ENCODE measurements at regions not wholly inside any gene's neighbourhood (a gene's known extent, or its start where the extent isn't known, plus 50 kb on each side); places are given as distances from the start of the nearest gene placed in this dataset.

DNA sequence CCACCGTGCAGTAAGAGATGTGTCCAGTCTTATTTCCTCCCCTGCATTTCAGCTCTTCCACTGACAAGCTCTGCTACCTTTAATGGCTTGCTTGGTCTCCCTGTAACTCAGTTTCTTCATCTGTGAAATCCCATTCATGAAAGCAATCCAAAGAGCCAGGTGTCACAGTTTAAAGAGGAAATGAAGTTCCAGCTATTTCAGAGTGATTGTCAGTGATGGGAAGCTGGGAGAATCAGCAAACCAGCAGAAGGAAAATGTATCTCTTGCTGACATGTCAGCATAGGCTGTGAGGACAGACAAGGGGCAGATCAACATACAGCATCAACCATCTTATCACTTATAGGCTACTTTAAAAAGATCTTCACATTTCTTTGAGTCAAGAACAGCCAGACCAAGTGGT lies 445.3 kb downstream of the ADRA2A start:
- no TSS peak for BruUV-seq (replicated peaks)
- CTCF ChIA-PET = no interaction called here
- no peaks in the 10 kb centered on the region for H3K4me1 ChIP-seq (replicated peaks; ENCODE audit: insufficient read depth)
- no peaks in the 10 kb centered on the region for H3K79me2 ChIP-seq (ENCODE audit: low read depth)
- no peak overlapping the region for H3K27ac ChIP-seq
- H3K4me2 ChIP-seq = no peak overlapping the region
- no peaks in the 10 kb centered on the region for H4K20me1 ChIP-seq (ENCODE audit: insufficient read depth)
- POLR2A ChIA-PET (ENCODE audit: unreplicated experiment) = no interaction called here
- no peaks in the 10 kb centered on the region for H3K27me3 ChIP-seq (ENCODE audit: insufficient read depth, low read depth)
- no peak for DNase-seq
- intact Hi-C loops (cut with micrococcal nuclease; ENCODE audit: unreplicated experiment) = no loop called here
- H2AFZ ChIP-seq = no peak overlapping the region
- no peak for TF ChIP-seq EZH2 (IDR thresholded peaks at IDR 0.05; ENCODE audit: low read depth)
- TF ChIP-seq, protein P1, sequence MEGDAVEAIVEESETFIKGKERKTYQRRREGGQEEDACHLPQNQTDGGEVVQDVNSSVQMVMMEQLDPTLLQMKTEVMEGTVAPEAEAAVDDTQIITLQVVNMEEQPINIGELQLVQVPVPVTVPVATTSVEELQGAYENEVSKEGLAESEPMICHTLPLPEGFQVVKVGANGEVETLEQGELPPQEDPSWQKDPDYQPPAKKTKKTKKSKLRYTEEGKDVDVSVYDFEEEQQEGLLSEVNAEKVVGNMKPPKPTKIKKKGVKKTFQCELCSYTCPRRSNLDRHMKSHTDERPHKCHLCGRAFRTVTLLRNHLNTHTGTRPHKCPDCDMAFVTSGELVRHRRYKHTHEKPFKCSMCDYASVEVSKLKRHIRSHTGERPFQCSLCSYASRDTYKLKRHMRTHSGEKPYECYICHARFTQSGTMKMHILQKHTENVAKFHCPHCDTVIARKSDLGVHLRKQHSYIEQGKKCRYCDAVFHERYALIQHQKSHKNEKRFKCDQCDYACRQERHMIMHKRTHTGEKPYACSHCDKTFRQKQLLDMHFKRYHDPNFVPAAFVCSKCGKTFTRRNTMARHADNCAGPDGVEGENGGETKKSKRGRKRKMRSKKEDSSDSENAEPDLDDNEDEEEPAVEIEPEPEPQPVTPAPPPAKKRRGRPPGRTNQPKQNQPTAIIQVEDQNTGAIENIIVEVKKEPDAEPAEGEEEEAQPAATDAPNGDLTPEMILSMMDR (conservative IDR thresholded peaks at IDR 0.05) = no peak
- H3K9me3 ChIP-seq (ENCODE audit: insufficient read depth, low read depth) = no peaks in the 10 kb centered on the region
- no peak overlapping the region for H3K4me3 ChIP-seq
- no peaks in the 10 kb centered on the region for H3K9me2 ChIP-seq (ENCODE audit: insufficient read depth)
- H3F3A ChIP-seq (ENCODE audit: insufficient read depth, low read depth) = no peaks in the 10 kb centered on the region
- no peaks in the 10 kb centered on the region for H3K36me3 ChIP-seq (ENCODE audit: low read depth)

DNA sequence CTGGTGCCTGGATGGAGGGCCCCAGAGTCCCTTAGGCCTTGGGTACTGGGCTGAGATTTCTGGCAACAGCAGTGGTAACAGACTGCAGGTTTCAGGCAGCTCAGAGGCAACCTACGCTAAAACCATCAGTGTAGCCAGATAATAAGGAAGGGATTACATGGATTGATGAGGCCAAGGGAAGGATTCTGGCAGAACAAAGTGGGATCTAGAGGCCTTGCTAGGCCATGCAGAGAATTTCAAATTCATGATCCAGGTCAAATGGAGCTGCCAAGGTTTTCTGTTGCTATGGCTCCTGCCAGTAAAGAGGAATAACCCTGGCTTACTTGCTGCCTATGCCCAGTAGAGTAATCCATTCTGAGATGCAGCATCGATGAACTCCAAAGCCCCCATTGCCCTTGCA lies 445.7 kb downstream of the ADRA2A start:
- POLR2A ChIA-PET (ENCODE audit: unreplicated experiment) = no interaction called here
- no peak overlapping the region for H3K27ac ChIP-seq
- CTCF ChIA-PET = no interaction called here
- no peak for TF ChIP-seq EZH2 (IDR thresholded peaks at IDR 0.05; ENCODE audit: low read depth)
- TF ChIP-seq, protein P1 (conservative IDR thresholded peaks at IDR 0.05) = no peak
- no peaks in the 10 kb centered on the region for H3K27me3 ChIP-seq (ENCODE audit: insufficient read depth, low read depth)
- intact Hi-C loops (cut with micrococcal nuclease; ENCODE audit: unreplicated experiment) = no loop called here
- H3K4me1 ChIP-seq (replicated peaks; ENCODE audit: insufficient read depth) = no peaks in the 10 kb centered on the region
- no peaks in the 10 kb centered on the region for H3K9me3 ChIP-seq (ENCODE audit: insufficient read depth, low read depth)
- H3K4me2 ChIP-seq = no peak overlapping the region
- no peak overlapping the region for H2AFZ ChIP-seq
- no peaks in the 10 kb centered on the region for H4K20me1 ChIP-seq (ENCODE audit: insufficient read depth)
- no peaks in the 10 kb centered on the region for H3F3A ChIP-seq (ENCODE audit: insufficient read depth, low read depth)
- no peaks in the 10 kb centered on the region for H3K9me2 ChIP-seq (ENCODE audit: insufficient read depth)
- BruUV-seq (replicated peaks) = no TSS peak
- H3K79me2 ChIP-seq (ENCODE audit: low read depth) = no peaks in the 10 kb centered on the region
- DNase-seq = no peak
- no peaks in the 10 kb centered on the region for H3K36me3 ChIP-seq (ENCODE audit: low read depth)
- no peak overlapping the region for H3K4me3 ChIP-seq

DNA sequence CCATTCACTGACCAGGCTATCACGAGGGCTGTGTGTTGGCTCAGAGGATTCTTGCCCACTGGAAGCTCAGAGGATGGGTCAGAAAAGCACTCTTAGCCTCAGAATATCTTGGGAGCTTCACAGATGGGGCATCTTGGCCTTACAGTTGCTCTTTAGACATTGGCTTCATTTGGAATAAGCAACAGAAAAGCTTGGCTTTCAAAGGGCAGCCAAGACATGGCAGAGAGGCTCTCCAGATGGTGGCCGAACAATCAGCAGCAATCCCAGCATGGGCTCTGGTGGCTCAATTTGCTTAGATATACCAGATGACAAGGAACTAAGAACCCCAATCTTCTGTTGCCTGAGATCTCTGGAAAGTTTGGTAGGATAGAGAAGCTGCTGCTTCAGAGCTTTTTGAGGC lies 446.2 kb downstream of the ADRA2A start:
- Histone ChIP-seq H2AFZ (no peak overlapping the region), H3F3A (ENCODE audit: insufficient read depth, low read depth) (no peaks in the 10 kb centered on the region), H3K4me2 (no peak overlapping the region), H3K27ac (no peak overlapping the region), H3K4me1 (replicated peaks; ENCODE audit: insufficient read depth) (no peaks in the 10 kb centered on the region), H4K20me1 (ENCODE audit: insufficient read depth) (no peaks in the 10 kb centered on the region), H3K27me3 (ENCODE audit: insufficient read depth, low read depth) (no peaks in the 10 kb centered on the region), H3K36me3 (ENCODE audit: low read depth) (no peaks in the 10 kb centered on the region), H3K9me2 (ENCODE audit: insufficient read depth) (no peaks in the 10 kb centered on the region), H3K9me3 (ENCODE audit: insufficient read depth, low read depth) (no peaks in the 10 kb centered on the region), H3K79me2 (ENCODE audit: low read depth) (no peaks in the 10 kb centered on the region), H3K4me3 (no peak overlapping the region)
- no peak for DNase-seq
- CTCF ChIA-PET = no interaction called here
- no TSS peak for BruUV-seq (replicated peaks)
- POLR2A ChIA-PET (ENCODE audit: unreplicated experiment) = no interaction called here
- intact Hi-C loops (cut with micrococcal nuclease; ENCODE audit: unreplicated experiment) = no loop called here
- TF ChIP-seq EZH2 (IDR thresholded peaks at IDR 0.05; ENCODE audit: low read depth) = no peak
- TF ChIP-seq, protein P1 (conservative IDR thresholded peaks at IDR 0.05) = no peak
